ENCODE measurements at regions not wholly inside any gene's neighbourhood (a gene's known extent, or its start where the extent isn't known, plus 50 kb on each side); places are given as distances from the start of the nearest gene placed in this dataset.

DNA sequence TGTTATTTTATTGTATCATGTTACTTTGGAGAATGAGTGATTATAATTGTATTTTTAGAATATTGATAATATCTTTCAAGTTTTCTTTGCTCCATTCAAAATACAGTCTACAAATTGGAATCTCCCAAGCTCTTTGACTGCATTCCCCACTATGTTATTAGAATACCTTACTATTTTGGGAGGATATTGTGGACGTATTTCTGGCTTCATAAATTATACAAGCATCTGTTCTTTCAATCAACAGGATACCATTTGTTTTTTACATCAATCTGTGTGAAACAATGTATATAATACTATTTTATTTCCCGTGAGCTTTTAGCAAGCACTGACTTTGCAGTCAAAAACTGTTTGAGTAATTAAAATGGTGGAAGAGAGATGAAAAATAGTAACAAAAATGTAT, 226.5 kb downstream of the PTPRC start:
- no peak for TF ChIP-seq EZH2 (IDR thresholded peaks at IDR 0.05)
- no peak for TF ChIP-seq POLR2AphosphoS5 (IDR thresholded peaks at IDR 0.05; ENCODE audit: borderline replicate concordance, low read depth, low read length)
- no peak for TF ChIP-seq FOXP2 (optimal IDR thresholded peaks at IDR 0.05; ENCODE audit: control extremely low read depth, extremely low read length, insufficient read depth)

Data from SK-N-MC (cell line).